GM19467 (cell line): ENCODE measurements at regions not wholly inside any gene's neighbourhood (a gene's known extent, or its start where the extent isn't known, plus 50 kb on each side); places are given as distances from the start of the nearest gene placed in this dataset.
"Not testable (repeated sequence)": the region's sequence is repeated elsewhere in the genome, so short reads cannot be mapped to it uniquely, and the experiment has no call there.

Source experiments
- ATAC-seq: cut with Tn5 transposase; IDR thresholded peaks from one replicate; pipeline ENCODE4 v1.9.1; 2021; ENCODE audit warnings: mild to moderate bottlenecking, moderate library complexity; ENCODE audit not compliant: unreplicated experiment

GRCh38 chr12:59056966-59057365 lies 136.7 kb upstream of the LRIG3 start:
- no peak for ATAC-seq

- ATAC-seq: no peak
These were observed 135.0 kb upstream of the LRIG3 start for GRCh38 chr12:59055204-59055860.

GRCh38 chr12:59053266-59053899 lies 133.1 kb upstream of the LRIG3 start:
- not testable (repeated sequence) for ATAC-seq

- ATAC-seq: no peak
These were observed 126.6 kb upstream of the LRIG3 start for GRCh38 chr12:59046763-59047534.

GRCh38 chr12:59044791-59045190 lies 124.5 kb upstream of the LRIG3 start:
- ATAC-seq: no peak

GRCh38 chr12:59041241-59042121 lies 121.2 kb upstream of the LRIG3 start:
- no peak for ATAC-seq

GRCh38 chr12:59040656-59041055 lies 120.4 kb upstream of the LRIG3 start:
- no peak for ATAC-seq

GRCh38 chr12:59040043-59040442 lies 119.7 kb upstream of the LRIG3 start:
- no peak for ATAC-seq

- no peak for ATAC-seq
These were observed 118.7 kb upstream of the LRIG3 start for GRCh38 chr12:59039005-59039404.

GRCh38 chr12:59036973-59037762 lies 116.9 kb upstream of the LRIG3 start:
- no peak for ATAC-seq

- ATAC-seq: no peak
These were observed 116.0 kb upstream of the LRIG3 start for GRCh38 chr12:59036347-59036746.

GRCh38 chr12:59031313-59031712 lies 111.0 kb upstream of the LRIG3 start:
- ATAC-seq: no peak

- no peak for ATAC-seq
These were observed 110.1 kb upstream of the LRIG3 start for GRCh38 chr12:59030415-59030814.

GRCh38 chr12:59027199-59027598 lies 106.9 kb upstream of the LRIG3 start:
- no peak for ATAC-seq

- ATAC-seq: no peak
These were observed 103.6 kb upstream of the LRIG3 start for GRCh38 chr12:59023861-59024424.

- no peak for ATAC-seq
These were observed 100.0 kb upstream of the LRIG3 start for GRCh38 chr12:59020073-59020946.

GRCh38 chr12:59014885-59015284 lies 94.6 kb upstream of the LRIG3 start:
- no peak for ATAC-seq

GRCh38 chr12:59010941-59011340 lies 90.6 kb upstream of the LRIG3 start:
- no peak for ATAC-seq

GRCh38 chr12:59010118-59010517 lies 89.8 kb upstream of the LRIG3 start:
- no peak for ATAC-seq
